GM18951 (cell line): ENCODE measurements at regions not wholly inside any gene's neighbourhood (a gene's known extent, or its start where the extent isn't known, plus 50 kb on each side); places are given as distances from the start of the nearest gene placed in this dataset.

ENCODE experiments used
- POLR2A ChIP-seq: IDR thresholded peaks from 4 replicates; pipeline ENCODE4 v1.6.1; 2011; ENCODE audit warnings: mild to moderate bottlenecking; ENCODE audit not compliant: insufficient read length, insufficient read depth; ENCODE audit errors: extremely low read depth
- in situ Hi-C: fragments of 300-500 bp; cut with MboI; formaldehyde crosslinking; loops from one replicate; pipeline ENCODE4 v1.12.0; 2022; ENCODE audit warnings: low sequenced_read_pairs, mixed read lengths, inconsistent platforms; ENCODE audit not compliant: unreplicated experiment

DNA sequence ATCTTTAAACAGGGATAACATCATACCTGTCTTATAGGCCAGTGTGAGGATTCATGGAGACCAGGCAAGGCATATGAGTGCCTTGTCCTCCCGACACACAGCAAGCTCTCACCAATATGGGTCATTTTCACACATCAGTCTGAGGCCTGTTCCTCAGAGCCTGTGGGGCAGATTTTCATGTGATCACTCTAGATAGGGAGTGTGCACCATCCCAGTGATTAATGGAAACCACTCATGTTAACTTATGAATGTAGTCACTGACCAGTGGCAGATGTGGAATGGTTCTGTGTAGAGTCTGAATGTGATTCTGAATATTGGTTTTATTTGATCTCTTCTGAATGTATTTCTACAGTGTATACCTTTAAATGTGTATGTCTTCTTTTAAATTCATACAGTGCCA is 219.7 kb upstream of the SFSWAP start:
- in situ Hi-C loops: no loop called here
- TF ChIP-seq POLR2A: no peak

DNA sequence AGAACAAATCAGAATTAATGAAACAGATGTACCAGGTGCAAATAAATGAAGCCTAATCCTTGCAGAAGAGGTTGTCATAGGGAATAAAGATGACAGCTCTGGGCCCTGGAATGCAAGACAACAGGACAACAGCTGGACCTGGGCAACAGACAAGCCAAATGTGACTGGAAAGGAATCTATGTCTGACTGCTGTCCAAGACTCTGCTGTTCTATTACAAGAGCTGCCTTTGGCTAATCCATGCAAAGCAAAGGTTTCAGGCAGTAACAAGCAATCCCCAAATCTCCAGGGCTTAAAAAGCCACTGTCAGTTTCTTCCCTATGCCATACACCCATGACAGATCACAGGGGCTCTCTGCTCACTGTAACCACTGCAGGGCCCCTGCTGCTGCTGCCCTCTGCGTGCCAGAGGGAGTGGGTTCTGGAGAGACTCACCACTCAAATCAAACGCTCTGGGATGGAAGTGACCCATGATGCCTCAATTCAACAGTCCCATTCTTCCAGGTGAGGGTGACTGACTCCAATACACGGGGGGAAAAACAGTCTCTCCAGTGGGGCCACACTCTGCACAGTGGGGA is 218.9 kb upstream of the SFSWAP start:
- in situ Hi-C loops: no loop called here
- no peak for TF ChIP-seq POLR2A

DNA sequence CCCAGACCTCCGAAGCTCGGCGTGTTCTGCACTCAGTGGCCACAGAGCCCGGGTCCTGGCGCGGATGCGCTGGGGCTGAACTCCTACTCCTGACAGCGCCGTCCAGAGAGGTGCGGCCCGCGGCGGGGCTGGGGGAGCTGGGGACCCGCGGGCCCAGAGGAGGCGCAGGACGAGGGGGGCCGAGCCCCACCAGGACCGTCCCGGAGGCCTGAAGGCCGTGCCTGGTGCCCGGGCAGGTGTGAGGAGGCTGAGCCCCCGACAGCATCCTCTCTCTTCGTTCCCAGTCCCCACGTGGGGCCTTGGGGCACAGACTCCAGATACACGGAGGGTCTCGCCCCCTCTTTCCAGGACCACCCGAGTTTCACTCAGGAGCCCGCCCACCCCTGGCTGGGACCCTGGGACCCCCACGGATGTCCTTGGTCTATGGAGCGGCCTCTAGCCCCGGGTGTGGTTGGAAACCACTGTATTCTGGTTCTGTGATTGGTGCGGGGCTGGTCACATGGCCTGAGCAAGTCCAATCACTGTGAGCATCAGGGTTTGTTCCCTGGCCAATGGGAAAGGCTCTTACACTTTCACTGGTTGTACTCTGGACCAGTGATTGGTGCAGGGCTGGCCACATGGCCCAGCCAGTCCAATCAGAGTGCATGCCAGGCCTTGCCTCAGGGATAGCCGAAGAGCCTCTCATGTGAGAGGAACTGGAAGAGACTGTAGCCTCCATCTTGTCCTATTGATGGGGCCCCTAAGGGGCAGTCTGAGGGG is 217.6 kb upstream of the SFSWAP start:
- in situ Hi-C loops: no loop called here
- no peak for TF ChIP-seq POLR2A

- no peak for TF ChIP-seq POLR2A
- in situ Hi-C loops: no loop called here
These were observed 216.7 kb upstream of the SFSWAP start for GRCh38 chr12:131494216-131494615.

DNA sequence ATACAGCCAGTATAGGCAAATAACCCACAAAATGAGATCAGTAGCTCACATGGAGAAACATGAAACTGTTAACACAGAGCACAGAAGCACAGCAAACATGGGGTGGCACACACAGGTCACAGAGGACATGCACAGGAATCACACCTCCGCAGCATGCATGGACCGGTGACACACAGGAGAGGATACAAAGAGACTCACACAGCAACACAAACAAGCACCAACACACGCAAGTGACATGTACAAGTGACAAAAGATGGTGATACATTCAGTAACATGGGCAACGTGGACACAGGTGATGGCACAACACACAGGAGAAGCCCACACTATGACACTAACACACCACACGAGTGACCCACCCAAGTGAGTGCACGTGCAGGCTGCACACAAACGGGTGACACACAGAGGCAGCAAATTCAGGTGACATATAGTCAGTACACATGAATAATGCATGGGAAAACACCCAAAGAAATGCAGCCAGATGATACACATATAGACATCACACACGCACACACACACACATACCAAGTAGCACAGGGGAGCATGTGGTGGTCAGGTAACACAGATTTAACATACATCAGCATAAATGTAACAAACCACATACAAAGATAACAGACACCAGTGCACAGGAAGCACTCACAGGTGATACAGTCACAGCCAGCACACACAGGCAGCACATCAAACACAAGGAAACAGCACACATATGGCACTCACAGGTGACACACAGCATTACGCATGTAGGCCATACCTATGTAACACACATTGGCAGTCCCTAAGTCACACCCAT is 216.0 kb upstream of the SFSWAP start:
- in situ Hi-C loops: no loop called here
- no peak for TF ChIP-seq POLR2A

GRCh38 chr12:131497966-131498365 is 212.9 kb upstream of the SFSWAP start:
- no peak for TF ChIP-seq POLR2A
- in situ Hi-C loops: no loop called here

- TF ChIP-seq POLR2A: no peak
- in situ Hi-C loops: no loop called here
These were observed 211.6 kb upstream of the SFSWAP start for GRCh38 chr12:131499160-131499863.

DNA sequence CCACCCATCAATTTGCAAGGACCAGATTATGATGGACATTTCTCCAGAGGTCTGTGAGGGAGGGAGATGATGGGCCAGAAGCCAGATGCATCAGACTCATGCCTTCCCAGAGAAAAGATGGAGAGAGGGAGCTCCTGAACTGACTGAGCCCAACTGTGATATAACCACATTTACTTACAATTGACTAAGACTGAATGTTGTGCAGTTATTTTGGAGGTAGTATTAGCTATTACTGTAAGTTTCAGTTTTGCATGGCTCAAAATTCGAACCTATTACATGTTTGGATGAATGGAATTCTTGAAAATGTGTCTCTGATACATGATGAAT is 211.1 kb upstream of the SFSWAP start:
- no peak for TF ChIP-seq POLR2A
- in situ Hi-C loops: no loop called here

DNA sequence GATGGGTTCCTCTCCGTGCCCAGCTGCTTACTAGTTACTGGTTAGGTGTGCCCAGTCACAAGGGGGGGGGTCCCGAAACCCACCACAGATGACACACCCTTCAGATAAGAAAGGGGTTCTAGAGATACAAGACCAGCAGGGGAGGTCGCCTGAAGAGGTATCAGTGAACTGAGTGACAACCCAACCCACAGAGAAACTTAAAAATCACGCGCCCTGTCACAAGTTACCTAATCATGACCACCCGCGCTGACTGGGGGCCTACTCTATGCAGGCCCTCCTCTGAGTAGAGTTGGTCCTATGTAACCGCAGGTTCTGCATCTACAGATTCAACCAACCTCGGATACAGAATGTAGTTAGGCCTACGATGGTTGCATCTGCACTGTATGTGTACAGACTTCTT is 210.3 kb upstream of the SFSWAP start:
- TF ChIP-seq POLR2A: no peak
- in situ Hi-C loops: no loop called here

DNA sequence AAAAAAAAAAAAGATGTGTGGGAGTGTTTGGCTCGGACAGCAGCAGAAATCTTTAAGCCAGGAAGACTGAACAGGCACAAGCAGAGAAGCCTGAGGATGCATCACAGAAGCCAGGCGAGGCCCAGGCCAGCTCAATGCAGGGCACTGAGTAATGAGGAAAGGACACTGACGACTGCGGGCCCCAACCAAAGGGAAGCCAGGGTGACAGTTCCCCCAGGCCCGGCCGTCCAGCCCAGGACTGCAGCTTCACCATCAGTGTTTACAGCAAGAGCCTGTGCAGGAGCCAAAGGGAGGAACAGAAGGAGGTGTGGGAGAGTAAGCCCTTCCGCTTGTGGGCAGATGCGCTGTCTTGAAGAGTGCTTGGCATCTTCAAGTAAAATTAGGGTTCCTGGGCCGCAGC is 205.3 kb upstream of the SFSWAP start:
- in situ Hi-C loops: no loop called here
- no peak for TF ChIP-seq POLR2A

DNA sequence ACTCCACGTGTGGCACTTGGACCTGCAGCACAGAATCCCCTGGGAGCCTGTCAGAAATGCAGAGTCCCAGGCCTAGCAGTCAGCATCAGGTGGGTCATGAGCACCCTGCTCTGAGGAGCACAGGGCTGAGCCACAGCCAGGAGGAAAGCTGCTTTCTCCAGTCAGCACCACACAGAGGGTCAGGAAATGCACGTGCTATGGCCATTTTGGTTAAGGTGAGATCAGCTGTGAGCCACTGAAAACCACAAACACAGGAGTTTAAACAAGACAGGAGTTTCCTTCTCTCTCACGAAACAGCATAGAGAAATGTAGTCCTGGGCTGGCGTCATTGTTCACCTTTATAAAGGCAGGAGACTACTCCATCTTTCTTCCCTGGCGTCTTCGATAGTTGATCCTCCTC is 204.5 kb upstream of the SFSWAP start:
- TF ChIP-seq POLR2A: no peak
- in situ Hi-C loops: no loop called here

- no peak for TF ChIP-seq POLR2A
- in situ Hi-C loops: no loop called here
These were observed 203.8 kb upstream of the SFSWAP start for GRCh38 chr12:131507094-131507493.

DNA sequence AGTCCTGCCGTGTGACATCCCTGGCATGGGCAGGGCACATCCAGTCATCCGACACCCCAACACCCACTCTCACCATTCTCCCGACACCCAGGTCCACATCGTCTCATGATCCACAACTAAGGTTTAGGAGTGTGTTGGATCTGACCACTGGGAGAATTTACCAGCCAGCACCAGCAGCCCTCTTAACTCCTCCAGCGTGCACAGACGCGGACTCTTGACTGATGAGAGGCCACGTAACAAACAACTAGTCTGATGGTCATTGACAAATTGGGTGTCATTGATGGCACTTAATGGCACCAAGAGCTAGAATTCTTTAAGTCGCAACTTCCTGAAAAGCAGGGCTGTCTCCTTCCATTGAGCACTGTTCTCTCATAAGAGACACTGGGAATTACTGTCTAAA is 203.0 kb upstream of the SFSWAP start:
- no peak for TF ChIP-seq POLR2A
- in situ Hi-C loops: no loop called here
